ENCODE measurements at regions not wholly inside any gene's neighbourhood (a gene's known extent, or its start where the extent isn't known, plus 50 kb on each side); places are given as distances from the start of the nearest gene placed in this dataset.

- H3K9ac ChIP-seq (replicated peaks in 1 of 4; ENCODE audit: extremely low read depth in 1 of 4, low read depth in 3 of 4, low read length in 3 of 4), result no peak overlapping the region
- no peak overlapping the region for H3K4me3 ChIP-seq (ENCODE audit: extremely low read depth in 1 of 4, insufficient read depth in 2 of 4, low read depth in 3 of 4, low read length in 4 of 4)
- H3K4ac ChIP-seq (replicated peaks; ENCODE audit: insufficient read length, low read depth, low read length), result no peak overlapping the region
- H4K20me1 ChIP-seq (replicated peaks in 1 of 2; ENCODE audit: control insufficient read depth in 1 of 2, insufficient read depth in 2 of 2, low read length in 2 of 2), result no peaks in the 10 kb centered on the region
- TF ChIP-seq POLR2AphosphoS5 (IDR thresholded peaks at IDR 0.05; ENCODE audit: low read depth, low read length) (no peak), RXRA (IDR thresholded peaks at IDR 0.05; ENCODE audit: insufficient read depth, low read depth, low read length) (no peak)
- H2AFZ ChIP-seq (ENCODE audit: low read length), result no peak overlapping the region
- no peaks in the 10 kb centered on the region for H3K36me3 ChIP-seq (ENCODE audit: control insufficient read depth in 2 of 4, insufficient read depth in 4 of 4, low read length in 3 of 4)
- H3K79me2 ChIP-seq (ENCODE audit: control insufficient read depth in 1 of 2, insufficient read depth in 2 of 2, low read length in 2 of 2), result no peaks in the 10 kb centered on the region
- H3K9me3 ChIP-seq (ENCODE audit: insufficient read depth in 2 of 2, low read depth in 1 of 2, low read length in 1 of 2), result no peaks in the 10 kb centered on the region
- DNase-seq (ENCODE audit: low read depth in 1 of 2, low spot score in 2 of 2) (no peak), FAIRE-seq (no peak)
- H3K79me1 ChIP-seq (ENCODE audit: low read depth, low read length), result no peaks in the 10 kb centered on the region
- no peak overlapping the region for H2BK20ac ChIP-seq (ENCODE audit: low read length)
- H3K4me1 ChIP-seq (replicated peaks in 1 of 4; ENCODE audit: control insufficient read depth in 3 of 4, insufficient read depth in 4 of 4, low read length in 3 of 4), result no peaks in the 10 kb centered on the region
- no peaks in the 10 kb centered on the region for H3K27me3 ChIP-seq (replicated peaks in 1 of 4; ENCODE audit: control insufficient read depth in 3 of 4, extremely low read depth in 1 of 4, insufficient read depth in 3 of 4, low read length in 3 of 4)
- H3K23ac ChIP-seq (ENCODE audit: insufficient read length), result no peak overlapping the region
- no peak overlapping the region for H2BK12ac ChIP-seq (ENCODE audit: low read depth, low read length)
- H3K23me2 ChIP-seq (ENCODE audit: low read depth, low read length), result no peaks in the 10 kb centered on the region
- no peak overlapping the region for H4K8ac ChIP-seq (ENCODE audit: extremely low read depth, insufficient read depth, low read length)
- H2BK15ac ChIP-seq (ENCODE audit: low read length), result no peak overlapping the region
- ChIA-PET CTCF (ENCODE audit: partially characterized antibody) (no interaction called here), POLR2A (ENCODE audit: partially characterized antibody) (no interaction called here)
- no peak overlapping the region for H3K27ac ChIP-seq (ENCODE audit: low read depth, low read length)
- H3K4me2 ChIP-seq (ENCODE audit: insufficient read depth in 1 of 2, low read depth in 2 of 2, low read length in 2 of 2), result no peak overlapping the region
- no peak overlapping the region for H2AK5ac ChIP-seq (ENCODE audit: low read depth, low read length)
- H4K91ac ChIP-seq (replicated peaks; ENCODE audit: insufficient read length, low read length), result no peak overlapping the region
- no peak overlapping the region for H2BK120ac ChIP-seq (replicated peaks; ENCODE audit: low read depth, low read length)
- no peak overlapping the region for H2BK5ac ChIP-seq (ENCODE audit: low read depth, low read length)
- no peak overlapping the region for H3K18ac ChIP-seq (ENCODE audit: extremely low read depth, low read length)
- no peak overlapping the region for H3K14ac ChIP-seq (ENCODE audit: insufficient read length)
- WGBS, 2 experiments (ENCODE audit: extremely low coverage in 1 of 2, insufficient coverage in 1 of 2, insufficient read length in 1 of 2, insufficient replicate concordance in 2 of 2, low coverage in 1 of 2, low lambda C conversion rate in 2 of 2, missing lambda C conversion rate in 1 of 2), result 91% methylated on average over 4 of the region's 4 CpGs; no CpG with 5 or more reads in 1 of the 2 experiments
- no peak overlapping the region for H3K56ac ChIP-seq (replicated peaks; ENCODE audit: insufficient read length, low read depth, low read length)
- H4K5ac ChIP-seq (ENCODE audit: insufficient read length, low read depth, low read length), result no peak overlapping the region
These were observed 222.3 kb upstream of the MID1 start for GRCh38 chrX:10842646-10843045.
